Caco-2 (cell line): ENCODE measurements at regions not wholly inside any gene's neighbourhood (a gene's known extent, or its start where the extent isn't known, plus 50 kb on each side); places are given as distances from the start of the nearest gene placed in this dataset.

Source experiments
- BruUV-seq: library from RNA; stranded (reverse); fragments of 400-500 nt; replicated peaks from 2 replicates; lab custom pipeline; 2021; lab: Mats Ljungman, UMichigan
- CTCF ChIA-PET: fragments of 300-600 bp; sonication (Branson Sonifier 250); formaldehyde crosslinking; loops from one replicate; lab custom pipeline; 2022; ENCODE audit warnings: antibody characterized with exemption; lab: Charles Lee
- POLR2A ChIA-PET: fragments of 300-600 bp; sonication (Branson Sonifier 250); formaldehyde crosslinking; loops from one replicate; lab custom pipeline; 2022; ENCODE audit warnings: antibody characterized with exemption; lab: Charles Lee
- DNase-seq, 2 experiments: peaks; one replicate each; pipeline versions ENCODE4 v3.0.0 to v3.0.0-alpha.2; 2020 to 2022
- H3K27me3 ChIP-seq: replicated peaks from 2 replicates; pipeline ENCODE4 v1.6.0; 2011; ENCODE audit warnings: low read length; ENCODE audit not compliant: control insufficient read depth, insufficient read depth
- H3K36me3 ChIP-seq: 2 replicates; pipeline ENCODE4 v1.5.1; 2011; ENCODE audit warnings: low read length; ENCODE audit not compliant: control insufficient read depth, insufficient read depth
- H3K4me1 ChIP-seq: fragments of 250-450 bp; sonication (Bioruptor Pico); 2 replicates; pipeline ENCODE4 v1.5.1; 2020; ENCODE audit warnings: mild to moderate bottlenecking
- H3K4me3 ChIP-seq: 2 replicates; pipeline ENCODE4 v1.5.1; 2011; ENCODE audit warnings: low read depth, mild to moderate bottlenecking, control low read depth, low read length
- H3K9me3 ChIP-seq: fragments of 250-450 bp; sonication (Bioruptor Pico); 2 replicates; pipeline ENCODE4 v1.5.1; 2020; ENCODE audit warnings: mild to moderate bottlenecking, moderate library complexity
- H3K27ac Mint-ChIP-seq: one replicate; pipeline ENCODE4 v1.8.0; 2022; ENCODE audit warnings: mixed read lengths; ENCODE audit not compliant: unreplicated experiment
- H3K27me3 Mint-ChIP-seq: one replicate; pipeline ENCODE4 v1.8.0; 2022; ENCODE audit warnings: mixed read lengths; ENCODE audit not compliant: insufficient read depth, unreplicated experiment
- H3K36me3 Mint-ChIP-seq: one replicate; pipeline ENCODE4 v1.8.0; 2022; ENCODE audit warnings: mild to moderate bottlenecking, mixed read lengths; ENCODE audit not compliant: insufficient read depth, unreplicated experiment
- H3K4me1 Mint-ChIP-seq: one replicate; pipeline ENCODE4 v1.8.0; 2022; ENCODE audit warnings: low read depth, mixed read lengths; ENCODE audit not compliant: unreplicated experiment
- H3K4me3 Mint-ChIP-seq: one replicate; pipeline ENCODE4 v1.8.0; 2022; ENCODE audit warnings: mild to moderate bottlenecking, moderate library complexity, mixed read lengths; ENCODE audit not compliant: unreplicated experiment
- H3K9me3 Mint-ChIP-seq: one replicate; pipeline ENCODE4 v1.8.0; 2022; ENCODE audit warnings: mixed read lengths; ENCODE audit not compliant: unreplicated experiment
- intact Hi-C: fragments of 100-400 bp; cut with micrococcal nuclease; formaldehyde crosslinking; loops from one replicate; pipeline ENCODE4 v1.10.0; 2022; ENCODE audit not compliant: unreplicated experiment
- TF ChIP-seq, protein P1 (sequence below), 2 experiments: fragments of 200-600 bp in 1 of 2; IDR thresholded peaks; 1 replicate in 1 of 2; 2 replicates in 1 of 2; pipeline versions ENCODE4 v1.5.1 to v1.8.0; 2011 to 2022; ENCODE audit warnings: antibody characterized with exemption in 1 of 2, control low read depth in 1 of 2, inconsistent platforms in 1 of 2, low read depth in 1 of 2, low read length in 1 of 2, mild to moderate bottlenecking in 1 of 2, moderate library complexity in 1 of 2; ENCODE audit not compliant: insufficient read depth in 1 of 2, severe bottlenecking in 1 of 2, unreplicated experiment in 1 of 2

DNA sequence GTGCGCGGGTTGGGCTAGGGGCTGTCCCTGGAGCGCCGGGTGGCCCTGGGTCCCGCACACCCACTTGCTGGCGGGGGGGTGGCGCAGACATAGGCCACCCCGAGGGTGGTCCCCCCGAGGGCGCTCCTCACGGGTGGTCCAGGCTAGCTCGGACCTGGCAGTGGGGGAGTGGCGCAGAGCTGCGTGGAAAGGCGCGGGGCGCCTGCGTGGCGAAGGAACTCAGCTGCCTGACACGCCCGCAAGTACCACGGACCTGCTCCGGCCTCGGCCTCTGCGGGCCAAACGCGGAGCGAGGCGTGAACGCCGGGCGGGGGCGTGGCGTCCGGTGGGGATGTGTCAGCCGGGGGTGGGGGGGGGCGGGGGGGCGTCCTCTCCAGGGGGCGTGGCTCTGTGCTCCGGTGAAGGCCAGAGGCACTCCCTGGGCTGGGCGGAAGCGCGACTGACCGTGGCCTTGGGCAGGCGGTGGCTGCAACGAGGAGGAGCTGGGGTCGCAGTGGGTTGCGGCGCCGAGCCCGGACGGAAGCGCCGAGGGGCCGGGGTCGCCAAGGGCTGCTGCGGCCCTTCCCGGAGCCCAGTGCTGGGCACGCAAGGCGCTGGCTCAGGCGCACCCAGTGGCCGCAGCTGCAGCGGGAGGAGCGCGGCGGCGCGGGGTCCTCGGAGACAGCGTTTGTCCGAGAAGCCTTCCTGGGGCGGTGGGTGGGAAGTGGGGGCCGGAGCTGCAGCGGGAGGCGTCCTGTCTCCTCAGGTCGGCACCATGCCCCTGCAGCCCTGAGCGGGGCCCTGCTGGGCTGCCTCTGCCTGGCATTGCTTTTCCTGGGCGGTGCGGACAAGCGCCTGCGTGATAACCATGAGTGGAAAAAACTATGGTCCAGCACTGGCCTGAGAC, 58.9 kb upstream of the NUPR2 start:
- no peaks in the 10 kb centered on the region for H3K9me3 ChIP-seq
- no peaks in the 10 kb centered on the region for H3K27me3 Mint-ChIP-seq
- no peaks in the 10 kb centered on the region for H3K36me3 ChIP-seq
- no peak for DNase-seq
- no peaks in the 10 kb centered on the region for H3K4me1 ChIP-seq
- TF ChIP-seq, protein P1, sequence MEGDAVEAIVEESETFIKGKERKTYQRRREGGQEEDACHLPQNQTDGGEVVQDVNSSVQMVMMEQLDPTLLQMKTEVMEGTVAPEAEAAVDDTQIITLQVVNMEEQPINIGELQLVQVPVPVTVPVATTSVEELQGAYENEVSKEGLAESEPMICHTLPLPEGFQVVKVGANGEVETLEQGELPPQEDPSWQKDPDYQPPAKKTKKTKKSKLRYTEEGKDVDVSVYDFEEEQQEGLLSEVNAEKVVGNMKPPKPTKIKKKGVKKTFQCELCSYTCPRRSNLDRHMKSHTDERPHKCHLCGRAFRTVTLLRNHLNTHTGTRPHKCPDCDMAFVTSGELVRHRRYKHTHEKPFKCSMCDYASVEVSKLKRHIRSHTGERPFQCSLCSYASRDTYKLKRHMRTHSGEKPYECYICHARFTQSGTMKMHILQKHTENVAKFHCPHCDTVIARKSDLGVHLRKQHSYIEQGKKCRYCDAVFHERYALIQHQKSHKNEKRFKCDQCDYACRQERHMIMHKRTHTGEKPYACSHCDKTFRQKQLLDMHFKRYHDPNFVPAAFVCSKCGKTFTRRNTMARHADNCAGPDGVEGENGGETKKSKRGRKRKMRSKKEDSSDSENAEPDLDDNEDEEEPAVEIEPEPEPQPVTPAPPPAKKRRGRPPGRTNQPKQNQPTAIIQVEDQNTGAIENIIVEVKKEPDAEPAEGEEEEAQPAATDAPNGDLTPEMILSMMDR (IDR thresholded peaks at IDR 0.05; ENCODE audit: insufficient read depth in 1 of 2, low read depth in 1 of 2, low read length in 1 of 2, severe bottlenecking in 1 of 2, unreplicated experiment in 1 of 2) = no peak
- H3K9me3 Mint-ChIP-seq = no peaks in the 10 kb centered on the region
- no peak overlapping the region for H3K27ac Mint-ChIP-seq
- H3K4me3 Mint-ChIP-seq = no peak overlapping the region
- no peaks in the 10 kb centered on the region for H3K4me1 Mint-ChIP-seq
- CTCF ChIA-PET = no interaction called here
- H3K36me3 Mint-ChIP-seq = no peaks in the 10 kb centered on the region
- H3K27me3 ChIP-seq = no peaks in the 10 kb centered on the region
- BruUV-seq = no TSS peak
- POLR2A ChIA-PET = no interaction called here
- H3K4me3 ChIP-seq = no peak overlapping the region
- intact Hi-C loops = no loop called here

DNA sequence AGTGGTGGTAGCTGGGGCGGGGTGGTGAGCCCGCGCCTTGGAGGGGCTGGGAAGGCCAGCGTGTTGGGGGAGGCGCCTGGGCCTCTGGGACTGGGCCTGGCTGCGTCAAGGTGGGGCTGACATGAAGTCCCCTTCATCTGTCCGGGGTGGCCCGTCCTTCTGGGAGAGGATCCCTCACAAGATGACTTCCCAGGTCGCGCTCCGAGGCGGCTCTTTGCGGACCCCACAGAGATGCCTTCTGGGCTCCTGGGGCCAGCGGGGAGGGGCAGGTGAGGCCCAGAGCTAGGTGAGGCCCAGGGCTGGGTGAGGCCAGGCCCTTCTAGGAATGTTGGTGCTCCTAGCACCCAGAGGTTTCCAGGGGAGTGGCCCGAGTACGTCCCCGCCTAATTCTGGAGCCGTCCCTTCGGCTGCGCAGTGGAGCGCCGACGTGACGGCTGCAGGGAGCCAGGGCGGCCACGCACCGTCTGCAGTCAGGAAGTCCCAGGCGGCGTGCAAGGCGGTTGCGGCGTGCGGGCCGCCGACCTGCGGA, 58.2 kb upstream of the NUPR2 start:
- no peaks in the 10 kb centered on the region for H3K9me3 ChIP-seq
- CTCF ChIA-PET = no interaction called here
- no peaks in the 10 kb centered on the region for H3K4me1 ChIP-seq
- no peaks in the 10 kb centered on the region for H3K27me3 ChIP-seq
- H3K9me3 Mint-ChIP-seq = no peaks in the 10 kb centered on the region
- no peaks in the 10 kb centered on the region for H3K27me3 Mint-ChIP-seq
- TF ChIP-seq, protein P1 (IDR thresholded peaks at IDR 0.05; ENCODE audit: insufficient read depth in 1 of 2, low read depth in 1 of 2, low read length in 1 of 2, severe bottlenecking in 1 of 2, unreplicated experiment in 1 of 2) = no peak
- H3K27ac Mint-ChIP-seq = no peak overlapping the region
- BruUV-seq = no TSS peak
- no peaks in the 10 kb centered on the region for H3K36me3 ChIP-seq
- no peaks in the 10 kb centered on the region for H3K36me3 Mint-ChIP-seq
- no peaks in the 10 kb centered on the region for H3K4me1 Mint-ChIP-seq
- POLR2A ChIA-PET = no interaction called here
- no peak overlapping the region for H3K4me3 Mint-ChIP-seq
- intact Hi-C loops = no loop called here
- no peak overlapping the region for H3K4me3 ChIP-seq
- no peak for DNase-seq
